ENCODE measurements at regions not wholly inside any gene's neighbourhood (a gene's known extent, or its start where the extent isn't known, plus 50 kb on each side); places are given as distances from the start of the nearest gene placed in this dataset.

GRCh38 chr4:79489506-79489905 lies 81.5 kb upstream of the GK2 start:
- in situ Hi-C loops (cut with MboI; ENCODE audit: low sequenced_read_pairs) = no loop called here

DNA sequence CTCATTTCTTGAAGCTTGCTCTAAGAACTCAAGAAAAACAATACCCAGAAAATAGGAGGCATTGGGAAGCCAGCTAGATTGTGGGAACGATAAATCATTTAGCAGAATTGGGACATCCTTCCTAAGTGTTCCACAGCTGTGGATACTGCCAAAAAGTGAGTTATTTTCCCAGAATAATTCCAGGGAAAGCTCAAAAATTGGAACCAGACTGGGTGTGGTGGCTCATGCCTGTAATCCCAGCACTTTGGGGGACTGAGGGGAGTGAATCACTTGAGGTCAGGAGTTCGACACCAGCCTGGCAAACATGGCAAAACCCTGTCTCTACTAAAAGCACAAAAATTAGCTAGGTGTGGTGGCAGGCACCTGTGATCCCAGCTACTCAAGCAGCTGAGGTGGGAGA lies 68.2 kb upstream of the GK2 start:
- in situ Hi-C loops (cut with MboI; ENCODE audit: low sequenced_read_pairs) = no loop called here

DNA sequence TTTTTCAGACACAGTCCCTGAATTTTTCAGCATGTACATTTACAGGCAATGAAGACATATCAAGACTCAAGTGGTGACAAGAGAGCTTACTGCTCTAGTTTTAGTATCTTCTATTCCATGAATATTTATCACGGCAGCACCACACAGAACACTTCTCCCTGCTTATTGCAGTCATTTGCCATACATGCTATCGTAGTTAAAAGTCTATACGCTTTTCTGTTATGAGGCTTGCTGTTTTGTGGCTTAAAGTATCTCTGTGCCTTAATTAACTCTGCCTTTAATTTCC lies 65.4 kb upstream of the GK2 start:
- in situ Hi-C loops (cut with MboI; ENCODE audit: low sequenced_read_pairs) = no loop called here

DNA sequence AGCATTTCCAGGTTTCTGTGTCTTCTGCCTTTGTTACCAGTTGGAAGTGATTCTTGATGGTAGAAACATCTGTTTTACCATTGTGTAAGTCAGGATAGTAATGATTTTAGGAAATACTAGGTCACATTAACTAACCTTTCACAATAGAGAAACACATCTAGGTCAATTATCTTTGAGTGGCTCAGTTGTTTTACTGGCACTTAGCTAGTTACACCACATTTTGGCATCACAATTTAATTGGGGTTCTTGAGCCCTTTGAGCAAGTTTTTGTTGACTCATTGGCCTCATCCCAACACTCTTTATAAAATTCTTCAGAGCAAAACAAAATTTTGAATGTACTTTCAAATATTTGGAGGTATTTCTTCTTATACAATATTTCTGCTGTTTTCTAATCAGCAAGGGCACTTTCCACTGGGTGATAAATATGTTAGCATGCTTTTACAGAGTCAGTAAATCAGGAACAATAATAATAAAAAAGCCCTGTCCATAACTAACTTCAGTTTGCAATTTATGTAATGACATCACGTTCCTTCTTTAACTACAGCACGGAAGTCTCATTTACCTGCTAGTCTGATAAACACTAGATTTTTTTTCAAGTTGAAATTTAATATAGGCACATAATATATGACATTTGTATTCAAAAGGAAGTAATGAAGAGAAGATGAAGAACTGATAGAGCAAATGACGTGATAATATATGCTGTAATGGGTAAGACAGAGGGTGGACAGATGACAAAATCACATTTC lies 64.8 kb upstream of the GK2 start:
- in situ Hi-C loops (cut with MboI; ENCODE audit: low sequenced_read_pairs) = no loop called here

DNA sequence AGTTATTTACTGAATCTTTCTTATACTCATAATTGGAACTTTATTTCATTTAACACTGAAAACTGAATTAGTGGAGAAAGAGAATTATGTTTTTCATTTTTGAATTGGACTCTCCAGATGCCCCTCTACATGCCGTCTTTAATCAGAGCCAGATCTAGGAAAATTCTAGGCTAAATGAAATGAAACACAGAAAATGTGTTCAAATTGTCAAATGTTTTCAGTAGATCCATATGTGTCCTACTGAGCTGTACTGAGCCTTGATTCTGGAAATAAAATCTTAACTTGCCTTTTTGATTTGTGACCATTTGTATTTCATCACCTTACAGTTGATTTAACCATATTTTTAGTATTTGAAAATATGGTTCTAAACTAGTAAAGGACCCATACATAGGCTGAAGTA lies 64.0 kb upstream of the GK2 start:
- in situ Hi-C loops (cut with MboI; ENCODE audit: low sequenced_read_pairs) = no loop called here

GRCh38 chr4:79471309-79471708 lies 63.3 kb upstream of the GK2 start:
- in situ Hi-C loops (cut with MboI; ENCODE audit: low sequenced_read_pairs) = no loop called here

DNA sequence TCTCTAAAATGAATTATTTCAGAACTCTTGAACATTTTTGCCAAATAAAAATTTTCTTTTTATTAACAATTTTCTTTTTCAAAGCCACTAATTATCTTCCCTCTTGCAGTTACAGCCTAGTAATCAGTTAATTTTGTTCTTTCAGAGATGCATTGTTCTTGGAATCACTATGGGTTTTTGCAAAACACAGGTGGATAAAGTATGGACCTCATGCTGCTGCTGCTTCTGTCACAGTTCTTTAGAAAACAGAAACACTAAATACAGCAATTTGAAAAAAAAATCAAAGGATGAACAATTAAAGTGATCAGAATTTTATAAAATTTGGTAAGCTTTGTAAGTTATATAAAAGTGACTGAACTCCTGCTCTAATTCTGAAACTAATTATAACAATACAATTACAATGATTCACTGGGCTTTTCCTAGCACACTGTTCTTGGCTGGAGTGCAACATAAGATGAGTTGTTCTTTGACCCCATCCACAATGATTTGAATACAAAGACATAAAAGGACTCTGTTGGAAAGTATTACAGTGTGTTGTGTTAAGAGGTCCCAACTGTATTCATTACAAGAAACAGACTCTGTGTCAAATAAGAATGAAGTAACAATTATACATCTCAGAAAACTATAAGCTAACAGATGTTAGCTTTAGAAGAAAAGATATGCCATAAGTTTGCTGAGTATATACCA lies 59.4 kb upstream of the GK2 start:
- in situ Hi-C loops (cut with MboI; ENCODE audit: low sequenced_read_pairs) = no loop called here

DNA sequence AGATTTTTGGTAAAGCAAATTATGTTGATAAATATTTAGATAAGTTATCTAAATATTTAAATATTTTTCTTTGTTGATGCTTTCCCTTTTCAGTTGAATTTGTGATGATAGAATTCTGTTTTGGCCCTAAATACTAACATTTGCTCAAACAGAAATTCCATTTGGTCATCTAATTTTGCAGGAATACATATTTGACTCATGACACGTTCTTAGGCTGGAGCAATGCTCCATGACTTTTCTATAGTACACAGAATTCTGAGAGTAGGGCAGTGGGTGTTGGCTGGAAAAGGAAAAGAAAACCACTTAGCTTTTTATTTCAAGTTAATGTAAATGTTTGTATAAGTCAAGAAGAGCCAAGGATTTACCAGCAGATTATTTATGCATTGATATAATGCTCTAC lies 58.6 kb upstream of the GK2 start:
- in situ Hi-C loops (cut with MboI; ENCODE audit: low sequenced_read_pairs) = no loop called here

All from HL-60/S4 (cell line).